ENCODE measurements at regions not wholly inside any gene's neighbourhood (a gene's known extent, or its start where the extent isn't known, plus 50 kb on each side); places are given as distances from the start of the nearest gene placed in this dataset.

GRCh38 chr17:31738996-31739699, 119.9 kb downstream of the COPRS start:
- TF ChIP-seq CTCF (conservative IDR thresholded peaks at IDR 0.05; ENCODE audit: low read length) (no peak), EZH2phosphoT487 (IDR thresholded peaks at IDR 0.05; ENCODE audit: borderline replicate concordance, low read depth, low read length) (no peak)
